ENCODE measurements at regions not wholly inside any gene's neighbourhood (a gene's known extent, or its start where the extent isn't known, plus 50 kb on each side); places are given as distances from the start of the nearest gene placed in this dataset.

GRCh38 chr15:95085056-95085455 lies 853.7 kb downstream of the MCTP2 start:
- no peak for DNase-seq (ENCODE audit: low spot score)

- no peak for DNase-seq (ENCODE audit: low spot score)
These were observed 855.3 kb downstream of the MCTP2 start for GRCh38 chr15:95086531-95087252.

GRCh38 chr15:95087253-95087609 lies 855.9 kb downstream of the MCTP2 start:
- DNase-seq (ENCODE audit: low spot score) = no peak

GRCh38 chr15:95091444-95091843 lies 860.1 kb downstream of the MCTP2 start:
- DNase-seq (ENCODE audit: low spot score) = no peak

GRCh38 chr15:95095250-95095649 lies 863.9 kb downstream of the MCTP2 start:
- DNase-seq (ENCODE audit: low spot score) = no peak

GRCh38 chr15:95096651-95097050 lies 865.3 kb downstream of the MCTP2 start:
- no peak for DNase-seq (ENCODE audit: low spot score)

GRCh38 chr15:95097361-95097760 lies 866.0 kb downstream of the MCTP2 start:
- DNase-seq (ENCODE audit: low spot score) = no peak

GRCh38 chr15:95105229-95105628 lies 873.9 kb downstream of the MCTP2 start:
- no peak for DNase-seq (ENCODE audit: low spot score)

- peak; percentile 73 for DNase-seq (ENCODE audit: low spot score)
These were observed 875.4 kb downstream of the MCTP2 start for GRCh38 chr15:95106801-95107200.

GRCh38 chr15:95108673-95109072 lies 877.3 kb downstream of the MCTP2 start:
- DNase-seq (ENCODE audit: low spot score) = no peak

- DNase-seq (ENCODE audit: low spot score) = no peak
These were observed 880.6 kb downstream of the MCTP2 start for GRCh38 chr15:95111969-95112368.

- DNase-seq (ENCODE audit: low spot score) = no peak
These were observed 881.7 kb downstream of the MCTP2 start for GRCh38 chr15:95113041-95113440.

GRCh38 chr15:95119041-95119610 lies 887.8 kb downstream of the MCTP2 start:
- DNase-seq (ENCODE audit: low spot score) = no peak

- no peak for DNase-seq (ENCODE audit: low spot score)
These were observed 889.2 kb downstream of the MCTP2 start for GRCh38 chr15:95120595-95120994.

- DNase-seq (ENCODE audit: low spot score) = no peak
These were observed 889.8 kb downstream of the MCTP2 start for GRCh38 chr15:95121191-95121590.

- no peak for DNase-seq (ENCODE audit: low spot score)
These were observed 894.4 kb downstream of the MCTP2 start for GRCh38 chr15:95125803-95126202.

- DNase-seq (ENCODE audit: low spot score) = no peak
These were observed 896.0 kb downstream of the MCTP2 start for GRCh38 chr15:95127356-95127755.

- no peak for DNase-seq (ENCODE audit: low spot score)
These were observed 898.2 kb downstream of the MCTP2 start for GRCh38 chr15:95129574-95129973.

- DNase-seq (ENCODE audit: low spot score) = no peak
These were observed 899.8 kb downstream of the MCTP2 start for GRCh38 chr15:95131131-95131556.

GRCh38 chr15:95132774-95133173 lies 901.4 kb downstream of the MCTP2 start:
- no peak for DNase-seq (ENCODE audit: low spot score)

- no peak for DNase-seq (ENCODE audit: low spot score)
These were observed 903.2 kb downstream of the MCTP2 start for GRCh38 chr15:95134431-95135110.

GRCh38 chr15:95138604-95139270 lies 907.4 kb downstream of the MCTP2 start:
- DNase-seq (ENCODE audit: low spot score) = no peak

GRCh38 chr15:95141486-95141885 lies 910.1 kb downstream of the MCTP2 start:
- no peak for DNase-seq (ENCODE audit: low spot score)
